ENCODE measurements at regions not wholly inside any gene's neighbourhood (a gene's known extent, or its start where the extent isn't known, plus 50 kb on each side); places are given as distances from the start of the nearest gene placed in this dataset.

- DNase-seq (ENCODE audit: low spot score), result no peak
These were observed 466.4 kb upstream of the ARGLU1 start for GRCh38 chr13:107034236-107034872.

- DNase-seq (ENCODE audit: low spot score), result no peak
These were observed 463.8 kb upstream of the ARGLU1 start for GRCh38 chr13:107031716-107032115.

GRCh38 chr13:107028751-107029150 lies 460.8 kb upstream of the ARGLU1 start:
- no peak for DNase-seq (ENCODE audit: low spot score)

- peak; percentile 9 for DNase-seq (ENCODE audit: low spot score)
These were observed 458.1 kb upstream of the ARGLU1 start for GRCh38 chr13:107025991-107026390.

GRCh38 chr13:107023335-107023734 lies 455.4 kb upstream of the ARGLU1 start:
- no peak for DNase-seq (ENCODE audit: low spot score)

GRCh38 chr13:107020393-107020792 lies 452.5 kb upstream of the ARGLU1 start:
- DNase-seq (ENCODE audit: low spot score), result no peak

GRCh38 chr13:107018285-107018684 lies 450.3 kb upstream of the ARGLU1 start:
- DNase-seq (ENCODE audit: low spot score), result no peak

GRCh38 chr13:107006661-107007060 lies 438.7 kb upstream of the ARGLU1 start:
- DNase-seq (ENCODE audit: low spot score), result no peak

GRCh38 chr13:107005577-107005976 lies 437.6 kb upstream of the ARGLU1 start:
- DNase-seq (ENCODE audit: low spot score), result no peak

- no peak for DNase-seq (ENCODE audit: low spot score)
These were observed 436.0 kb upstream of the ARGLU1 start for GRCh38 chr13:107003911-107004310.

- no peak for DNase-seq (ENCODE audit: low spot score)
These were observed 430.7 kb upstream of the ARGLU1 start for GRCh38 chr13:106998664-106999063.

GRCh38 chr13:106997696-106998095 lies 429.8 kb upstream of the ARGLU1 start:
- DNase-seq (ENCODE audit: low spot score), result no peak

- no peak for DNase-seq (ENCODE audit: low spot score)
These were observed 429.1 kb upstream of the ARGLU1 start for GRCh38 chr13:106996867-106997618.

- no peak for DNase-seq (ENCODE audit: low spot score)
These were observed 422.7 kb upstream of the ARGLU1 start for GRCh38 chr13:106990594-106990993.

- DNase-seq (ENCODE audit: low spot score), result no peak
These were observed 421.9 kb upstream of the ARGLU1 start for GRCh38 chr13:106989876-106990275.

- no peak for DNase-seq (ENCODE audit: low spot score)
These were observed 419.5 kb upstream of the ARGLU1 start for GRCh38 chr13:106987427-106987785.

- no peak for DNase-seq (ENCODE audit: low spot score)
These were observed 418.9 kb upstream of the ARGLU1 start for GRCh38 chr13:106986687-106987426.

- DNase-seq (ENCODE audit: low spot score), result no peak
These were observed 418.1 kb upstream of the ARGLU1 start for GRCh38 chr13:106986033-106986484.

- DNase-seq (ENCODE audit: low spot score), result no peak
These were observed 417.5 kb upstream of the ARGLU1 start for GRCh38 chr13:106985481-106985880.

GRCh38 chr13:106981051-106981450 lies 413.1 kb upstream of the ARGLU1 start:
- DNase-seq (ENCODE audit: low spot score), result peak; percentile 26

GRCh38 chr13:106967391-106967790 lies 399.5 kb upstream of the ARGLU1 start:
- DNase-seq (ENCODE audit: low spot score), result no peak

- DNase-seq (ENCODE audit: low spot score), result no peak
These were observed 395.2 kb upstream of the ARGLU1 start for GRCh38 chr13:106963151-106963550.

GRCh38 chr13:106961651-106962050 lies 393.7 kb upstream of the ARGLU1 start:
- DNase-seq (ENCODE audit: low spot score), result no peak

All from globus pallidus (tissue), 1 donor.